ENCODE measurements at regions not wholly inside any gene's neighbourhood (a gene's known extent, or its start where the extent isn't known, plus 50 kb on each side); places are given as distances from the start of the nearest gene placed in this dataset.

- no peak for DNase-seq (ENCODE audit: low spot score)
- ATAC-seq, result no peak
Measured at GRCh38 chr1:67948151-67949080, 102.0 kb downstream of the DIRAS3 start.

DNA sequence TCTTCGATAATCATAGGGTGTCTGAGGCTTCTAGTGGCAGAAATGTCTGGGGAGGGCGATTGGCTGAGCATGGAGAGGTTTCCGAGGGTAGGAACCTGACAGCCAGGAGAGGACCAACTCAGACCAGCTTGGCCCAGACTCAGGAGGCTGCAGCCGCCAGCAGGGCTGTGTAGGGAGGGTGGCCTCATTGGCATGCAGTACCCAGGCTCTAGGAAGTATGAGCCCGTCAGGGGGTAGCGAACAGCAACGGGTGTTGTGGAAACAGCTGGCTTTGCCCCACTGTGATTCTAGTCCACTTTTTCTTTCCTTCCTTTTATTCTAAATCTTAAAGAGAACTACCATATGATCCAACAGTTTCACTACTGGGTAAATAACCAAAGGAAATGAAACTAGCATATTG, 103.3 kb downstream of the DIRAS3 start:
- DNase-seq (ENCODE audit: low spot score), result no peak
- no peak for ATAC-seq

DNA sequence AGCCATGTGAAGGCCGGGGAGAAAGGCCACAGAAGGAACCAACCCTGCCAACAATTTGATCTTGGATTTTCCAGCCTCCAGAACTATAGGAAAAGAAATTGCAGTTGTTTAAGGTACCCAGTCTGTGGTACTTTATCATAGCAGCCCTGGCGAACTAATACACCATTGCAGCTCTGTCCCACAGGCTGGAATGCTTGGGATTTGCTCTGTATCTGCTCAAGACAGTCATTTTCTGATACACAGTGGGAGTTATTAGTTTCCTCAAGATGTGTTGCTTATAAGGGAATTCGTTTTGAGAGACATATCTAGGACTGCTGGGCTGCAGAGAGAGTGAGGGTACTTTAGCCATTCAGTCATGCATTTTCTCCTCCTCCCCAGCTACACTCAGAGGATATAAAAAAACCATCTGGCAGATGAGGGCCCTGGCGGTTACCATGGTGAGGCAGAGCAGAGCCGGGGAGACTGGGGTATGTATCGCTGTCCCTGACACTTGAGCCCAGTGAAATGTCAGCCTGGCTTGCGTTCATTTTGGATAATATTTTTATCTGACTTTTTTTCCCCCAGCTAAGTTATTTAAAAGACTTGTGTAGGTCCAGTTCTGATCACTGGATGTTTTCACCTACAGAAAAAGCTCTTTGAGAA, 104.6 kb downstream of the DIRAS3 start:
- no peak for DNase-seq (ENCODE audit: low spot score)
- ATAC-seq, result peak; percentile 50

DNA sequence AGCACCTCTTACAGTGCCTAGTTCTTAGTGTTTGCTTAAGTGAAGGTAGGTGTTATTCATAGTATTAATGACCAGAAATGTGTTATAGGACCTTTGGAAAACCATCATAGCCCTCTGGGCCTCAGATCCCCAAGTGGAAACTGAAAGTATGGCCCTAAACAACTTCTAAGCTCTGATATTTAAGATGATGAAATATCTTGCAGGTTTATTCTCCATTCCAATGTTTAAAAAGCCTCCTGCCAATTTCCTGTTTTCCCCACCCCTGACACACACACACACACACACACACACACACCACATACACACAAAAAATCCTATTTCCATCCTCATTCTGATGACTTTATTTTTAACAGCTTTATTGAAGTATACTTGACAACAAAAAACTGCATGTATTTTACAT, 108.2 kb downstream of the DIRAS3 start:
- DNase-seq (ENCODE audit: low spot score) (no peak), ATAC-seq (no peak)

GRCh38 chr1:67941746-67942145, 108.5 kb upstream of the GNG12 start:
- DNase-seq (ENCODE audit: low spot score) (no peak), ATAC-seq (no peak)

GRCh38 chr1:67941155-67941554, 107.9 kb upstream of the GNG12 start:
- no peak for ATAC-seq
- no peak for DNase-seq (ENCODE audit: low spot score)

DNA sequence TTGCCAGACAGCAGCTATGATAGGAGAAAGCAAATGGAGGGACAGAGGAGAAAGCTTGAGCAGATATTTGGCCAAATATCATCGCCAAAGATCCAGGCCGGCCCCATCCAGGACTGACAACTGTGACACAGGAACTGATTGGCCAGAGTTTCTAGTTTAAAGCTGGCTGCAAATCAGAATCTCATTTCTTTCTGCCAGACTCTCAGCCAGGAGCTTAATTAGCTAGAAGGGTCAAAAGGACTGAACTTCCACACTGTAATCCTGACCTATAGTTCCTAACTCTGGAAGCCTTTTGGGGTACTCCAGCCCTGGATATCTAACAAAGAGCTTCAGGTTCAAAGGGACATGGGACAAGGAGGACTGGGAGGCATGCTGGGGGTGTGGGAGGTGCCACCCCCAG, 106.7 kb upstream of the GNG12 start:
- ATAC-seq (peak; percentile 13), DNase-seq (ENCODE audit: low spot score) (no peak)

GRCh38 chr1:67939186-67939743, 106.0 kb upstream of the GNG12 start:
- DNase-seq (ENCODE audit: low spot score) (no peak), ATAC-seq (no peak)

DNA sequence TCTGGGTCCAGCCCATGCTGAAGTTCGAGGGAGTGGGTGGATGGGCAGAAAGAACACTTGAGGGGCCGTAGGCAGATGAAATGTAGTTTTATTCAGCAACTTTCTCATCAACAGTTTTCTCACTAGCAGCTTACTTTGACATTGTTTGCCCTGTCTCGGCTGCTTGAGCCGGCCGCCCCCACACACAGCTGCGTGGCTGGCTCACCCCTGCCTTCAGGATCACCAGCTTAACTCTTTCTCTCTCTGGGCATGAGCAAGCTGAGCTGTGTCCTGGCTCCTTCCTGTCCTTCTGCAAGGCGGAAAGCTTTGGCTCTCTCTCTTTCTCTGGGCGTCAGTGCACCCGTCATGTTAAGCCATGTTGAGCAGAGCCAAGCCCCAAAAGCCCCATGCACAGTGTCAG, 104.4 kb upstream of the GNG12 start:
- DNase-seq (ENCODE audit: low spot score), result no peak
- no peak for ATAC-seq

- ATAC-seq (no peak), DNase-seq (ENCODE audit: low spot score) (no peak)
Measured at GRCh38 chr1:67937010-67937409, 103.7 kb upstream of the GNG12 start.

- no peak for ATAC-seq
- no peak for DNase-seq (ENCODE audit: low spot score)
Measured at GRCh38 chr1:67935560-67935959, 102.3 kb upstream of the GNG12 start.

GRCh38 chr1:67931198-67931597, 97.9 kb upstream of the GNG12 start:
- ATAC-seq, result no peak

GRCh38 chr1:67923074-67923473, 89.8 kb upstream of the GNG12 start:
- DNase-seq (ENCODE audit: low spot score), result no peak
- no peak for ATAC-seq

More at GRCh38 chr1:67931198-67931597, 97.9 kb upstream of the GNG12 start:
- DNase-seq (ENCODE audit: low spot score), result no peak

DNA sequence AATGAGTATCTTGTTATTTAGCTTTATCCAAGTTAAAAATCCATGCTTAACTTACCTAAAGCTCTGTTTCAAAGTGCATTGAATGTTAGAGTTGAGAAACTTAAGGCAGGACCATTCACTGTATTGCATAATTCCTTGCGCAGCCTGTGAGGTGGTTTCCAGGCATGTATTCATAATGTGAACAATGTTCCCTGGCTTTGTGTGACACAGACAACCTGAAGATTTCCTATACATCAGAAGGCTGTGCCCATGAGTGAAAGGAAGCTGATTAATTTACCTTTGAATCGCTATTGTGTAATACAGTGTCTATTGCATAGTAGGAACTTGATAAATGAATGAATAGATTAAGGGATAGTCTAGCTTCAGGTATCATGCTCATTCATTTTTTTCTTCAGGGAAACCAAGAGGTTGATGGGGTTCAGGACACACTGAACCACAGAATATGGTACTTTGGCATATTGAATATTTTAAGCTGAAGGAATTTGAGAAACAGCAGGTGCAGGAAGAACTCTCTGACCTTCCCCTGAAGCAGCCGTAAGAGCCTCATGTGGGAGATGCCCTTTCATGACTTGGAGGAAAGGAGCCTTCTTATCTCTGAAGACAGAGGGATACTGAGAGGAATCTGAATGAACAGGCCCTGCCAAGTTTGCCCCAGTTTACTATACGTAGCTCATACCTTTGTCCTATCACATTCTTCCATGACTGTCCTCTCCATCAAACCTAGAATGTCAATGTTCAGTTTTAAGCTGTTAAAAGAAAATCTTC, 88.6 kb upstream of the GNG12 start:
- no peak for ATAC-seq
- no peak for DNase-seq (ENCODE audit: low spot score)

GRCh38 chr1:67919274-67920072, 86.2 kb upstream of the GNG12 start:
- ATAC-seq (no peak), DNase-seq (ENCODE audit: low spot score) (no peak)

- DNase-seq (ENCODE audit: low spot score) (no peak), ATAC-seq (no peak)
Measured at GRCh38 chr1:67918067-67918466, 84.8 kb upstream of the GNG12 start.

DNA sequence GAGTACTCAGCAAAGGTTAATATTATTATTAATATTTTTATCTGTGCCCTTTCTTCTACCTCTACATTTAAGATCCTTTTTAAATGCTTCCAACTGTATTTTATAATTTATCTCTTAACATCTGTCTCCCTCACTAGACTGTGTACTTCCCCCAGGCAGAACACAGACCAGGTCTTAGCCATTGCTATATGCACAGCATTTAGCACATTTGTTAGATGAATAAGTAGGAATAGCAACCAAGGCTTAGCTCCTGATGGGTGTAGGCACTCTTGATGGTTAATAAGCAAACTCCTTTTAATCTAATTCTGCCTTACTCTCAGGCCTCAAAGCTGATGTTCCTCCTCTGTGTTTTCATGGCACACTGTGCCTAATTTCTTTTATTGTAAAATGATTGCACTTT, 83.7 kb upstream of the GNG12 start:
- no peak for ATAC-seq
- DNase-seq (ENCODE audit: low spot score), result no peak

DNA sequence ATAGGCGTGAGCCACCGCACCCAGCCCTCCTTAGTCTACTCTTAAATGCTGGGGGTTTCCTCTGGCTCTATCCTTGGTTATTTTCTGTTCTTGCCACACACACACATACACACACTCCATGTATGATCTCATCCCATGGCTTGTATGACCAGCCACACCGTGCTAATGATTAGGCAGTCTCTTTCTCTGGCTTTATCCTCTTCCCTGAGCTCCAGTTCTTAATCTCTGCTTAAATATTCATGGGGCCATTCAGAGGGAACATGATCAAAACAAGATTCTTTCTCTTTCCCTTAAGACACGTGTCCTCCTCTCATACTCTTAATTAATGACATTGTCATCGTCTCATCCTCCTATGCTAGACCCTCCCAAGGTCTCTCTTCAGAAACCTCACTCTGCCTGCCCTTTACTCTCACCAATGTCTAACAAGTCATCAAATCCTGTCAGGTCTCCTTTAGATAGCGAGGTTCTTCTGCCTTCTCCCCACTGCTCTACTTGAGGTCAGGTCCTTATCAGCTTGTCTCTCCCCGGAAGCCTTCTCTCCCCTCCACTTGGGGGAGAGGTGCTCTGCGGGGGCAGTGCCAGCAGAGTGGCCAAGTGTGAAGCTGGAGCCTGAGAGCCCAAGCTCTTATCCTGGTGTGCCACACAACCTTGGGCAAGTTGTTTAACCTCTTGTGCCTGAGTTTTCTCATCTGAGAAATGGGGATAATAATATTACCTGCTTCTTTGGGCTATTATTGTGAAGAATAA, 83.0 kb upstream of the GNG12 start:
- DNase-seq (ENCODE audit: low spot score) (no peak), ATAC-seq (no peak)

GRCh38 chr1:67909776-67910175, 76.5 kb upstream of the GNG12 start:
- ATAC-seq (no peak), DNase-seq (ENCODE audit: low spot score) (no peak)
